ENCODE measurements at regions not wholly inside any gene's neighbourhood (a gene's known extent, or its start where the extent isn't known, plus 50 kb on each side); places are given as distances from the start of the nearest gene placed in this dataset.

- Mint-ChIP-seq H3K36me3 (ENCODE audit: low read depth) (no peaks in the 10 kb centered on the region), H3K27me3 (ENCODE audit: low read depth) (peaks cover 24% of the 10 kb centered on the region)
- TF ChIP-seq, protein P1, sequence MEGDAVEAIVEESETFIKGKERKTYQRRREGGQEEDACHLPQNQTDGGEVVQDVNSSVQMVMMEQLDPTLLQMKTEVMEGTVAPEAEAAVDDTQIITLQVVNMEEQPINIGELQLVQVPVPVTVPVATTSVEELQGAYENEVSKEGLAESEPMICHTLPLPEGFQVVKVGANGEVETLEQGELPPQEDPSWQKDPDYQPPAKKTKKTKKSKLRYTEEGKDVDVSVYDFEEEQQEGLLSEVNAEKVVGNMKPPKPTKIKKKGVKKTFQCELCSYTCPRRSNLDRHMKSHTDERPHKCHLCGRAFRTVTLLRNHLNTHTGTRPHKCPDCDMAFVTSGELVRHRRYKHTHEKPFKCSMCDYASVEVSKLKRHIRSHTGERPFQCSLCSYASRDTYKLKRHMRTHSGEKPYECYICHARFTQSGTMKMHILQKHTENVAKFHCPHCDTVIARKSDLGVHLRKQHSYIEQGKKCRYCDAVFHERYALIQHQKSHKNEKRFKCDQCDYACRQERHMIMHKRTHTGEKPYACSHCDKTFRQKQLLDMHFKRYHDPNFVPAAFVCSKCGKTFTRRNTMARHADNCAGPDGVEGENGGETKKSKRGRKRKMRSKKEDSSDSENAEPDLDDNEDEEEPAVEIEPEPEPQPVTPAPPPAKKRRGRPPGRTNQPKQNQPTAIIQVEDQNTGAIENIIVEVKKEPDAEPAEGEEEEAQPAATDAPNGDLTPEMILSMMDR (conservative IDR thresholded peaks at IDR 0.05), result peak; percentile 98
These were observed 133.2 kb downstream of the MTX3 start for GRCh38 chr5:79857714-79858409.

DNA sequence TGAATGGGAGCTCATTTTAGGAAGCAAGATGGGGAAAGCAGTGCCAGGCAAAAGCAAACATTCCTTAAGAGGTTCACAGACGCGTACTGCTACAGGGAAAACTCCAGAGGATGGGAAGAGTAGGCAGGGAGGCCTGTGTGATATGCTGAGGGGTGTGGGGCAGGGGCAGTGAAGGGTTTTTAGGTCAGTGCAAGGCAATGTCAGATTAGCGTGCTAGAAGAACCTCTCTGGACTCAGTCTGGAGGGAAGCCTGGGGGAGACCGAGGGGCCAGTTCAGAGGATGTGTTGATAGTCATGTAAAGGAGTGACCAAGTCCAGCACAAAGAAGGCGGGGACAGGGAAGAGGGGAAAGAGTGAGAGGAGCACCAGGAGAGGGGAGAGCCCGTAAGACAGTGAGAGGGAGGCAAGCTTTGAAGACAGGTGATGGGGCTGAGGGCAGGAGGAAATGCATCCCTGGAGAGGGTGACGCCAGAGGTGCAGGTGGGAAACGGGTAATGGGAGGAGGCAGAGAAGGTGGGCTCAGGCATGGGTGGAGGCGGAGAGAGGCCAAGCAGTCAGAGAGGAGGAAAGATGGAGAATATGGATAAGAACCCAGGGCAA, 134.5 kb downstream of the MTX3 start:
- Mint-ChIP-seq H3K4me3 (no peak overlapping the region), H3K27me3 (ENCODE audit: low read depth) (peaks cover 22% of the 10 kb centered on the region), H3K9me3 (no peaks in the 10 kb centered on the region), H3K27ac (ENCODE audit: unreplicated experiment) (no peak overlapping the region), H3K36me3 (ENCODE audit: low read depth) (no peaks in the 10 kb centered on the region), H3K4me1 (no peaks in the 10 kb centered on the region)
- DNase-seq (ENCODE audit: low read depth, low spot score), result no peak
- TF ChIP-seq, protein P1 (conservative IDR thresholded peaks at IDR 0.05), result no peak

More at GRCh38 chr5:79857714-79858409, 133.2 kb downstream of the MTX3 start:
- Mint-ChIP-seq H3K27ac (ENCODE audit: unreplicated experiment) (no peak overlapping the region), H3K9me3 (no peaks in the 10 kb centered on the region), H3K4me3 (no peak overlapping the region), H3K4me1 (no peaks in the 10 kb centered on the region)
- peak; percentile 88 for DNase-seq (ENCODE audit: low read depth, low spot score)

DNA sequence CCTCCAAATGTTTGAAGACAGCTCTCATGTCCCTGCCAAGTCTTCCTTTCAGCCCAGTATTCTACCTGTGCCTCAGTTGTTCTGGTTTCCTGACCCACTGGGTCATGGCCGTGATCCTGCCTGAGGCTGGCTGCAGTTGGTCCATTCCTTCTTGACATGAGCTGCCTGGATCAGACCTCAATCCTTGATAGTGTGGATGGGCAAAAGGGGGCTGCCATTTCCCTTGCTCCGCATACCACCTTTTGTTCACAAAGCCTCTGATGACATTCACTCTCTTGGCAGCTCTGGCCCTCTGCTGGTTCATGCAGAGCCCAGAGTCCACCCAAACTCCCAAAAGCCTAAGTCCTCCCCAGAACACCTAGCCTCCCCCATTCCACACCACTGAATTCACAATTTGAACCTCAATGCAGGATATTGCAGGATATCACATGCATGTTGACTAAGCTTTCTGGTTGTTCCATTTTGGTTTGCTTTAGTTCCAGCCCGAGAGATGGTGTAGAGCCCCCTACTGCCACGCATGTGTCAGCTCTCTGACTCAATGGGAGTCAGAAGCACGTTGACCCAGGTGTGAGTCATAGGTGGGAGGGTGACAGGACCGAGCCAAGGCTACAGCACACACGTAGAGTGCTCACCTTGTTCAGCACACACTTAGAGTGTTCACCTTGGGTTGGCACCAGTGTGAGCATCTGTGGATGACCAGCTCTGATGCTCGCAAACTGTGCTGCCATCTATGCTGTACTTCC, 137.2 kb downstream of the MTX3 start:
- H3K9me3 Mint-ChIP-seq, result no peaks in the 10 kb centered on the region
- no peak overlapping the region for H3K4me3 Mint-ChIP-seq
- H3K4me1 Mint-ChIP-seq, result no peaks in the 10 kb centered on the region
- TF ChIP-seq, protein P1 (conservative IDR thresholded peaks at IDR 0.05), result no peak
- H3K27me3 Mint-ChIP-seq (ENCODE audit: low read depth), result peaks cover 7% of the 10 kb centered on the region
- peak overlapping the region; percentile 22 for H3K27ac Mint-ChIP-seq (ENCODE audit: unreplicated experiment)
- H3K36me3 Mint-ChIP-seq (ENCODE audit: low read depth), result no peaks in the 10 kb centered on the region
- DNase-seq (ENCODE audit: low read depth, low spot score), result no peak

DNA sequence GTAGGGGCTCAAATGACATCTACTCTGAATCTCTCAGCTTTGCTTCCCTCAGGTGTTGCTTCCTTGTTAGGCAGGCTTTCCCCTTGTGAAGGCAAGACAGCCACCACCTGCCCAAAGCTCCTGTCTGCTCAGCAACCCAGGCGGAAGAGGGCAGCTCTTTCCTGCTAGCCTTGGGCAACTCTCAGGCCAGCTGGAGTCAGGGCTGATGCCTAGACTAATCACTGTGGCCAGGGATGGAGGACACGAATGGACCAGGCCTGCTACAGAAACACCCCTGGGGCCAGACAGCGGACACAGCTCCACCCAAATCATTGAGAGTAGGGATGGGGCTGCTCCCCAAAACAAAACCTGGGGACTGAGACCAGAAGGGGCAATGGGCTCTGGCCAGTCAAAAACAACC, 138.0 kb downstream of the MTX3 start:
- DNase-seq (ENCODE audit: low read depth, low spot score), result no peak

GRCh38 chr5:79851391-79851863, 139.6 kb downstream of the MTX3 start:
- H3K36me3 Mint-ChIP-seq (ENCODE audit: low read depth), result no peaks in the 10 kb centered on the region
- H3K4me3 Mint-ChIP-seq, result no peak overlapping the region
- no peak for DNase-seq (ENCODE audit: low read depth, low spot score)
- H3K4me1 Mint-ChIP-seq, result no peaks in the 10 kb centered on the region
- TF ChIP-seq, protein P1 (conservative IDR thresholded peaks at IDR 0.05), result no peak
- H3K9me3 Mint-ChIP-seq, result no peaks in the 10 kb centered on the region
- H3K27me3 Mint-ChIP-seq (ENCODE audit: low read depth), result no peaks in the 10 kb centered on the region
- H3K27ac Mint-ChIP-seq (ENCODE audit: unreplicated experiment), result no peak overlapping the region

More for the DNA sequence above, 138.0 kb downstream of the MTX3 start:
- Mint-ChIP-seq H3K4me3 (no peak overlapping the region), H3K9me3 (no peaks in the 10 kb centered on the region), H3K4me1 (no peaks in the 10 kb centered on the region), H3K36me3 (ENCODE audit: low read depth) (no peaks in the 10 kb centered on the region), H3K27me3 (ENCODE audit: low read depth) (no peaks in the 10 kb centered on the region), H3K27ac (ENCODE audit: unreplicated experiment) (no peak overlapping the region)
- TF ChIP-seq, protein P1 (conservative IDR thresholded peaks at IDR 0.05), result no peak

All from neural crest cell (in vitro differentiated cells).